ENCODE measurements at regions not wholly inside any gene's neighbourhood (a gene's known extent, or its start where the extent isn't known, plus 50 kb on each side); places are given as distances from the start of the nearest gene placed in this dataset.
"Not testable (repeated sequence)": the region's sequence is repeated elsewhere in the genome, so short reads cannot be mapped to it uniquely, and the experiment has no call there.

- H3K27me3 ChIP-seq, result peaks cover 0 to 4% (median 0%) of the 10 kb centered on the region in 3 donors
- H3K4me1 ChIP-seq, result no peaks in the 10 kb centered on the region
- TF ChIP-seq CTCF (IDR thresholded peaks at IDR 0.05), result peak; percentile 63 to 74 (median 70)
- no peak for TF ChIP-seq EP300 (IDR thresholded peaks at IDR 0.05)
- no peaks in the 10 kb centered on the region for H3K9me3 ChIP-seq
- 22 to 25% methylated on average over 8 of the region's 8 CpGs for WGBS, 2 donors
- H3K27ac ChIP-seq, result no peak overlapping the region
- DNase-seq, result peak; percentile 82
- intact Hi-C loops (cut with DNase I), result loop anchor here (5.0 kb wide), 1 partner anchor 317 kb away; no protein-coding TSS in a partner anchor
- no peaks in the 10 kb centered on the region for H3K36me3 ChIP-seq
- no peak overlapping the region for H3K4me3 ChIP-seq
These were observed 137.2 kb downstream of the TRIM43 start for GRCh38 chr2:95728878-95729596.

- Histone ChIP-seq H3K4me1 (no peaks in the 10 kb centered on the region), H3K4me3 (no peak overlapping the region), H3K36me3 (no peaks in the 10 kb centered on the region), H3K27ac (no peak overlapping the region), H3K9me3 (no peaks in the 10 kb centered on the region), H3K27me3 (peaks cover 0 to 4% (median 0%) of the 10 kb centered on the region in 3 donors)
- no peak for TF ChIP-seq POLR2A (IDR thresholded peaks at IDR 0.05)
- no peak for TF ChIP-seq POLR2AphosphoS5 (IDR thresholded peaks at IDR 0.05)
- no peak for TF ChIP-seq CTCF (IDR thresholded peaks at IDR 0.05)
- no peak for TF ChIP-seq EP300 (IDR thresholded peaks at IDR 0.05)
- DNase-seq, result no peak
- intact Hi-C loops (cut with DNase I), result loop anchor here (5.0 kb wide), 1 partner anchor 317 kb away; no protein-coding TSS in a partner anchor
- 90 to 94% methylated on average over 2 of the region's 2 CpGs for WGBS, 2 donors
These were observed 137.8 kb downstream of the TRIM43 start for GRCh38 chr2:95729597-95729955.

GRCh38 chr2:95730813-95731212 lies 139.0 kb downstream of the TRIM43 start:
- Histone ChIP-seq H3K36me3 (no peaks in the 10 kb centered on the region), H3K4me1 (no peaks in the 10 kb centered on the region), H3K27me3 (peaks cover 0 to 4% (median 0%) of the 10 kb centered on the region in 3 donors), H3K4me3 (no peak overlapping the region), H3K27ac (no peak overlapping the region), H3K9me3 (no peaks in the 10 kb centered on the region)
- 85 to 87% methylated on average over 9 of the region's 9 CpGs for WGBS, 2 donors
- intact Hi-C loops (cut with DNase I), result no loop called here
- no peak for DNase-seq
- TF ChIP-seq POLR2AphosphoS5 (IDR thresholded peaks at IDR 0.05) (no peak), EP300 (IDR thresholded peaks at IDR 0.05) (no peak)

- no peaks in the 10 kb centered on the region for H3K4me1 ChIP-seq
- intact Hi-C loops (cut with DNase I), result no loop called here
- DNase-seq, result no peak
- no peaks in the 10 kb centered on the region for H3K9me3 ChIP-seq
- no peak for TF ChIP-seq CTCF (IDR thresholded peaks at IDR 0.05)
- no peak for TF ChIP-seq EP300 (IDR thresholded peaks at IDR 0.05)
- TF ChIP-seq POLR2AphosphoS5 (IDR thresholded peaks at IDR 0.05), result no peak
- no peak for TF ChIP-seq POLR2A (IDR thresholded peaks at IDR 0.05)
- no peak overlapping the region for H3K27ac ChIP-seq
- H3K4me3 ChIP-seq, result no peak overlapping the region
- peaks cover 0 to 9% (median 0%) of the 10 kb centered on the region in 3 donors for H3K27me3 ChIP-seq
- 84% methylated on average over 8 of the region's 8 CpGs for WGBS, 2 donors
- no peaks in the 10 kb centered on the region for H3K36me3 ChIP-seq
These were observed 143.4 kb downstream of the TRIM43 start for GRCh38 chr2:95734976-95735890.

GRCh38 chr2:95738301-95738700 lies 146.5 kb downstream of the TRIM43 start:
- Histone ChIP-seq H3K27ac (no peak overlapping the region), H3K36me3 (no peaks in the 10 kb centered on the region), H3K4me1 (no peaks in the 10 kb centered on the region), H3K9me3 (no peaks in the 10 kb centered on the region), H3K4me3 (no peak overlapping the region), H3K27me3 (peaks cover 0 to 5% (median 0%) of the 10 kb centered on the region in 3 donors)
- DNase-seq, result no peak
- intact Hi-C loops (cut with DNase I), result no loop called here
- no peak for TF ChIP-seq EP300 (IDR thresholded peaks at IDR 0.05)
- no peak for TF ChIP-seq CTCF (IDR thresholded peaks at IDR 0.05)
- TF ChIP-seq POLR2AphosphoS5 (IDR thresholded peaks at IDR 0.05), result no peak
- no peak for TF ChIP-seq POLR2A (IDR thresholded peaks at IDR 0.05)
- WGBS, 2 donors, result 94% methylated on average over 5 of the region's 5 CpGs

- H3K9me3 ChIP-seq; H3K4me1 ChIP-seq; H3K36me3 ChIP-seq; H3K4me3 ChIP-seq; DNase-seq; H3K27me3 ChIP-seq; H3K27ac ChIP-seq; intact Hi-C loops (cut with DNase I): not testable (repeated sequence)
- 76 to 83% methylated on average over 9 of the region's 9 CpGs for WGBS, 2 donors
These were observed 160.3 kb downstream of the TRIM43 start for GRCh38 chr2:95752126-95752525.

- H3K4me3 ChIP-seq; DNase-seq; H3K27ac ChIP-seq; intact Hi-C loops (cut with DNase I); H3K27me3 ChIP-seq; H3K4me1 ChIP-seq; H3K36me3 ChIP-seq; H3K9me3 ChIP-seq: not testable (repeated sequence)
- 82 to 85% methylated on average over 8 of the region's 8 CpGs for WGBS, 2 donors
These were observed 162.0 kb downstream of the TRIM43 start for GRCh38 chr2:95753812-95754211.

- H3K27ac ChIP-seq; H3K4me3 ChIP-seq; H3K36me3 ChIP-seq; H3K27me3 ChIP-seq; intact Hi-C loops (cut with DNase I); DNase-seq; H3K4me1 ChIP-seq; H3K9me3 ChIP-seq: not testable (repeated sequence)
- 39 to 65% methylated on average over 6 of the region's 6 CpGs for WGBS, 2 donors
These were observed 162.4 kb downstream of the TRIM43 start for GRCh38 chr2:95754213-95754612.
